ENCODE measurements at regions not wholly inside any gene's neighbourhood (a gene's known extent, or its start where the extent isn't known, plus 50 kb on each side); places are given as distances from the start of the nearest gene placed in this dataset.

- TF ChIP-seq, protein P1, sequence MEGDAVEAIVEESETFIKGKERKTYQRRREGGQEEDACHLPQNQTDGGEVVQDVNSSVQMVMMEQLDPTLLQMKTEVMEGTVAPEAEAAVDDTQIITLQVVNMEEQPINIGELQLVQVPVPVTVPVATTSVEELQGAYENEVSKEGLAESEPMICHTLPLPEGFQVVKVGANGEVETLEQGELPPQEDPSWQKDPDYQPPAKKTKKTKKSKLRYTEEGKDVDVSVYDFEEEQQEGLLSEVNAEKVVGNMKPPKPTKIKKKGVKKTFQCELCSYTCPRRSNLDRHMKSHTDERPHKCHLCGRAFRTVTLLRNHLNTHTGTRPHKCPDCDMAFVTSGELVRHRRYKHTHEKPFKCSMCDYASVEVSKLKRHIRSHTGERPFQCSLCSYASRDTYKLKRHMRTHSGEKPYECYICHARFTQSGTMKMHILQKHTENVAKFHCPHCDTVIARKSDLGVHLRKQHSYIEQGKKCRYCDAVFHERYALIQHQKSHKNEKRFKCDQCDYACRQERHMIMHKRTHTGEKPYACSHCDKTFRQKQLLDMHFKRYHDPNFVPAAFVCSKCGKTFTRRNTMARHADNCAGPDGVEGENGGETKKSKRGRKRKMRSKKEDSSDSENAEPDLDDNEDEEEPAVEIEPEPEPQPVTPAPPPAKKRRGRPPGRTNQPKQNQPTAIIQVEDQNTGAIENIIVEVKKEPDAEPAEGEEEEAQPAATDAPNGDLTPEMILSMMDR (IDR thresholded peaks at IDR 0.05) = no peak
Measured at GRCh38 chr3:116971531-116971930, 262.0 kb downstream of the TUSC7 start.

- TF ChIP-seq, protein P1 (IDR thresholded peaks at IDR 0.05) = no peak
Measured at GRCh38 chr3:116974702-116975101, 265.1 kb downstream of the TUSC7 start.

- TF ChIP-seq, protein P1 (IDR thresholded peaks at IDR 0.05) = no peak
Measured at GRCh38 chr3:116977441-116977840, 267.9 kb downstream of the TUSC7 start.

DNA sequence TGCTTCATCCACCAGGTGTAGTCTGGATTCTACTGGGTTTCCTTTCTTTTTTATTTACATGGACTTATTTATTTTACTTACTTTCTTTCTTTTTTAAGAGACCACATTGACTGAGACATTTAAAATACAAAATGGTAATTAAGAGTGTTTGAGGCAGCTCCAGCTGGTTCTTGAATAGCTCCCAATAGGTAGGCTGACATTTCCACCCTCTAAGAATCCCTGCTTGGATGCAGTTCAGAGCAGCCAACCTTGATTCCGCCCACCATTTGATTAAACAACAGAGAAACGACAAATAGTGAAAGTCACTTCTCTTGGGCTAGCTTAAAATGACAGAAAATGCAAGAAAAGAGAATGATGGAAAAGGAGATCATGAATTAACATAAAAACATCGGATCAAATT, 270.5 kb downstream of the TUSC7 start:
- TF ChIP-seq, protein P1 (IDR thresholded peaks at IDR 0.05) = no peak

DNA sequence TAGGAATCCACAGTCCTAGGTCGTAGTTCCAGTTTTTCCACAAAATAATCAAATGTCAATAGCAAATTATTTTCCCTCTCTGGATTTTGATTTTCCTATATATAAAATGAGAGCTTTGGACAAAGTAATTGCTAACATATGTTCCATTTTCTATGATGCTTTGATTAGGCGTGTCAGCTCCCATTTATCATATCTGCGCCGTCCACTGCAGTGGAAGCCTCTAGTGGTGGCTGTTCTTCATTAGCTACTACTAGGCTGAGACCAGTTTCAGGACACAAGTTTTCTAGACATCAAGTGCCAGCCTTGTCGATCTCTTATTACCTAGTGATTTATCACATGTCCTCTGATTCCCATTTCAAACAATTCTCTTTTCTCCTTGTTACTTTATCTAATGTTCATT, 271.5 kb downstream of the TUSC7 start:
- TF ChIP-seq, protein P1 (IDR thresholded peaks at IDR 0.05) = no peak

DNA sequence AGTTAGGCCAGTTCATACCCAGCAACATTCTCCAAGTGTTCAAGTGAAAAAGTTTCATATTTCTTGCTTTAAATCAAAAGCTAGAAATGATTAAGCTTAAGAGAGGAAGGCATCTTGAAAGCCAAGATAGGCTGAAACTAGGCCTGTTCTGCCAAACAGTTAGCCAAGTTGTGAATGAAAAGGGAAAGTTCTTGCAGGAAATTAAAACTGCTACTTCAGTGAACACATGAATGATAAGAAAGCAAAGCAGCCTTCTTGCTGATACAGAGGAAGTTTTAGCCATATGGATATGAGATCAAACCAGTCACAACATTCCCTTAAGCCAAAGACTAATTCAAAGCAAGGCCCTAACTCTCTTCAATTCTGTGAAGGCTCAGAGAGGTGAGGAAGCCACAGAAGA, 274.7 kb downstream of the TUSC7 start:
- TF ChIP-seq, protein P1 (IDR thresholded peaks at IDR 0.05) = no peak

DNA sequence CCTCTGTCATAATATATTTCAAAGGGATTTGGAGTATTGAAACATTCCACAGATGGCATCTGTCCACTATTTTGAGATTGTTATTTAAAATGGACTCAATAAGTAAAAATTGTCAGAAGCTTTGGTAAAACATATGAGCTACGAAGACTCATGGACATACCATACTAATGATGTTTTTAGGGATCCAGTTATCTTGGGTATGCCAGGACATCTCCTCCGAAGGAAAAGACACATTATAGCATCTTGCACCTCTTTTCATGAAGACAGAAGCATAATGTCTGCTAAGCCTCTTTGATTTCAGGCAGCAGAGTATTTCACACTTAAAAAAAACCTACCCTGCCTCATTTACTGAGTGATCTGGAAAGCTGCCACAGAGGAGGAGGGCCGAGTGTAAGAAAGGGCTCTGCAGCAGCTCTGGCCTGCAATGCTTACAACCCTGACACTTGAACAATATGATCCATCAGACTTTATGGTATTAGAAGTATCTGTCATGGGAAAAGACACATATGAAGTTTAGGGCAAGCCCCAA, 284.8 kb downstream of the TUSC7 start:
- TF ChIP-seq, protein P1 (IDR thresholded peaks at IDR 0.05) = no peak

DNA sequence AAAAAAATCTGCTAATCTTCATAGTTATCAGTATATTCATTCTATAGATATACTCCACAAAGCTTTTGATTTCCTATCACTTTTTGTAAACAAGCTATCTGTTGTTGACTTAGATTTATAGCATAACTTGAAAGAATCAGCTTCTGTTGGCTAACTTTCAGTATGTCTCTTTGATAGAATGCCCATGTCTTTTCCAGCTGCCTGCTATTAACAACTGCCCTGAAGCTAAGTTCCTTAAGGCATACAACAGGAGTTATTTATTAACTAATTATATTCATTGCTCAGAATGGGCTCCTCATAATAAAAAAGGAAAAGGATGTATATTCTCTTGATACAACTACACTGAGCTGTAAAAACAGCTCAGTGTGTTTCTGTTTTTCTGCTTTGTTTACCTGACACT, 293.9 kb downstream of the TUSC7 start:
- TF ChIP-seq, protein P1 (IDR thresholded peaks at IDR 0.05) = no peak

Measured in LNCAP (cell line).